Mesothelial cell of epicardium (in vitro differentiated cells): ENCODE measurements at regions not wholly inside any gene's neighbourhood (a gene's known extent, or its start where the extent isn't known, plus 50 kb on each side); places are given as distances from the start of the nearest gene placed in this dataset.

Experiments
- DNase-seq, 2 experiments: peaks; one replicate each; pipeline ENCODE4 v3.0.0; 2021; ENCODE audit warnings: low spot score in 2 of 2; ENCODE audit not compliant: unreplicated experiment in 2 of 2
- H3K27ac Mint-ChIP-seq: 2 replicates; pipeline ENCODE4 v1.8.0; 2021; ENCODE audit warnings: mixed read lengths
- H3K27me3 Mint-ChIP-seq: 2 replicates; pipeline ENCODE4 v1.8.0; 2021; ENCODE audit warnings: low read depth, mixed read lengths
- H3K36me3 Mint-ChIP-seq: 2 replicates; pipeline ENCODE4 v1.8.0; 2021; ENCODE audit warnings: mixed read lengths
- H3K4me1 Mint-ChIP-seq: 2 replicates; pipeline ENCODE4 v1.8.0; 2021; ENCODE audit warnings: mixed read lengths
- H3K4me3 Mint-ChIP-seq: 2 replicates; pipeline ENCODE4 v1.8.0; 2021; ENCODE audit warnings: mild to moderate bottlenecking, moderate library complexity, mixed read lengths
- H3K9me3 Mint-ChIP-seq: 2 replicates; pipeline ENCODE4 v1.8.0; 2021; ENCODE audit warnings: mixed read lengths
- TF ChIP-seq, protein P1 (sequence below): fragments of 200-600 bp; sonication (generic); IDR thresholded peaks from one replicate; pipeline ENCODE4 v1.5.0; 2021; ENCODE audit warnings: antibody characterized with exemption; ENCODE audit not compliant: unreplicated experiment

DNA sequence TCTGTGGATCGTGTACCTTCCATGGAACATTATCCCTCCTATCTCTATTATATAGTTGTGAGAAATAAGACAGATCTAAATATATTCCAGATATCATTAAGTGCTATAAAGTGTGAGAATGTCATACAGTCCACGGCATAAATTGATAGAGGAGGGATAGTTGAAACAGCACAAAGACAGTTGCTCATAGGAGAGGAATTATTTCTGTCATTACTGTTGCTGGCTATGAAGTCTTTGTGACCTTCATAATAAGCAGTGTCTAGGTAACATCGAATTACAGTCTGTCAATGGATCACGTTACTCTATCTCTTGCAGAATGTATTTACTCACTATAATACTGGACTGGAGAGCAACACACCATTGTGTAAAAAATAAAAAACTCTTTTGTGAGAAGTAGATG, 671.5 kb upstream of the PCDH20 start:
- H3K27ac Mint-ChIP-seq = no peak overlapping the region
- no peaks in the 10 kb centered on the region for H3K27me3 Mint-ChIP-seq
- H3K9me3 Mint-ChIP-seq = no peaks in the 10 kb centered on the region
- no peak overlapping the region for H3K4me3 Mint-ChIP-seq
- TF ChIP-seq, protein P1, sequence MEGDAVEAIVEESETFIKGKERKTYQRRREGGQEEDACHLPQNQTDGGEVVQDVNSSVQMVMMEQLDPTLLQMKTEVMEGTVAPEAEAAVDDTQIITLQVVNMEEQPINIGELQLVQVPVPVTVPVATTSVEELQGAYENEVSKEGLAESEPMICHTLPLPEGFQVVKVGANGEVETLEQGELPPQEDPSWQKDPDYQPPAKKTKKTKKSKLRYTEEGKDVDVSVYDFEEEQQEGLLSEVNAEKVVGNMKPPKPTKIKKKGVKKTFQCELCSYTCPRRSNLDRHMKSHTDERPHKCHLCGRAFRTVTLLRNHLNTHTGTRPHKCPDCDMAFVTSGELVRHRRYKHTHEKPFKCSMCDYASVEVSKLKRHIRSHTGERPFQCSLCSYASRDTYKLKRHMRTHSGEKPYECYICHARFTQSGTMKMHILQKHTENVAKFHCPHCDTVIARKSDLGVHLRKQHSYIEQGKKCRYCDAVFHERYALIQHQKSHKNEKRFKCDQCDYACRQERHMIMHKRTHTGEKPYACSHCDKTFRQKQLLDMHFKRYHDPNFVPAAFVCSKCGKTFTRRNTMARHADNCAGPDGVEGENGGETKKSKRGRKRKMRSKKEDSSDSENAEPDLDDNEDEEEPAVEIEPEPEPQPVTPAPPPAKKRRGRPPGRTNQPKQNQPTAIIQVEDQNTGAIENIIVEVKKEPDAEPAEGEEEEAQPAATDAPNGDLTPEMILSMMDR = no peak
- H3K4me1 Mint-ChIP-seq = peaks cover 2% of the 10 kb centered on the region
- no peak for DNase-seq
- H3K36me3 Mint-ChIP-seq = no peaks in the 10 kb centered on the region

DNA sequence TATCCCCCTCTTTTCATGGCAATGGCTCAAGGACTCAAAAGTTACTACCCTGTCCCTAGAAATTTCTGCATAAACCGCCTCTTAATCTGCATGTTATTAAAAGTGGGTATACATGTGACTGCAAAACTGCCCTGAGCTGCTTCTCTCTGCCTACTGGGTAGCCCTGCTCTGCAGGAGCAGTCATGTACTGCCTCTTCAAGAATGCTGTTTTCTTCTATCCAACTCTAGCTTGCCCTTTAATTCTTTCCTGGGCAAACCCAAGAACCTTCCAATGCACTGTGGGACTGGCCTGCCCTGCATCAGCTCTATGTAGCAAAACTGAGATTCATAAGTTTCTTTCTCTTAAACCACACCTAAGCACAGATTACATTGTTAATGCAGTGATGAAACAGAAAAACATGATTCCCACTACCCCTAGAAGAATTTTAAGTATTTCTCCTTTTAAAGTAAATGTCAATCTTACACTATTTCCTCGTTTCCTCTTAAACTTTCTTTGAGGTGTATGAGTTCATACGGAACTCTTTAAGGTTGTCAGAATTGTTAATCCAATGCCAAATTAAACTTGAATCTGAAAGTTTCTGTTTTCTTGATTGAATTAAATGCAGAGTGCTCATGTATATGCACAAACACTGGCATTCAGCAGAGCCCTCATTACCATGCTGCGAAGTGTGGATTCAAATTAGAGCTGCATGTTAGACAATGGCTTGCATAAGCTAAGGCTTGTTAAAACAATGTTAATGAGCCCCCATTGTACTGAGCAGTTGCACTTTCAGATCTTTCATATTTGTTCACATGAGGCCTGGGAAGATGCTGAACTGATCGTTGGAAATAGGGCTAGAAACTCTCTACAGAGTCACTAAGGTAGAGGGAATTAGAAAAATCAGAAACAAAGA, 669.9 kb upstream of the PCDH20 start:
- DNase-seq = no peak
- H3K36me3 Mint-ChIP-seq = no peaks in the 10 kb centered on the region
- TF ChIP-seq, protein P1 = no peak
- no peak overlapping the region for H3K27ac Mint-ChIP-seq
- H3K27me3 Mint-ChIP-seq = no peaks in the 10 kb centered on the region
- no peak overlapping the region for H3K4me3 Mint-ChIP-seq
- no peaks in the 10 kb centered on the region for H3K9me3 Mint-ChIP-seq
- H3K4me1 Mint-ChIP-seq = peaks cover 2% of the 10 kb centered on the region

- no peaks in the 10 kb centered on the region for H3K9me3 Mint-ChIP-seq
- no peak overlapping the region for H3K27ac Mint-ChIP-seq
- peaks cover 2% of the 10 kb centered on the region for H3K4me1 Mint-ChIP-seq
- H3K27me3 Mint-ChIP-seq = no peaks in the 10 kb centered on the region
- TF ChIP-seq, protein P1 = no peak
- H3K36me3 Mint-ChIP-seq = no peaks in the 10 kb centered on the region
- no peak for DNase-seq
- H3K4me3 Mint-ChIP-seq = no peak overlapping the region
Measured at GRCh38 chr13:62084728-62085127, 669.1 kb upstream of the PCDH20 start.

GRCh38 chr13:62067821-62068220, 652.2 kb upstream of the PCDH20 start:
- peaks cover 4% of the 10 kb centered on the region for H3K4me1 Mint-ChIP-seq
- H3K27me3 Mint-ChIP-seq = no peaks in the 10 kb centered on the region
- H3K27ac Mint-ChIP-seq = no peak overlapping the region
- TF ChIP-seq, protein P1 = no peak
- no peak for DNase-seq
- no peak overlapping the region for H3K4me3 Mint-ChIP-seq
- no peaks in the 10 kb centered on the region for H3K36me3 Mint-ChIP-seq
- H3K9me3 Mint-ChIP-seq = peaks cover 6% of the 10 kb centered on the region

DNA sequence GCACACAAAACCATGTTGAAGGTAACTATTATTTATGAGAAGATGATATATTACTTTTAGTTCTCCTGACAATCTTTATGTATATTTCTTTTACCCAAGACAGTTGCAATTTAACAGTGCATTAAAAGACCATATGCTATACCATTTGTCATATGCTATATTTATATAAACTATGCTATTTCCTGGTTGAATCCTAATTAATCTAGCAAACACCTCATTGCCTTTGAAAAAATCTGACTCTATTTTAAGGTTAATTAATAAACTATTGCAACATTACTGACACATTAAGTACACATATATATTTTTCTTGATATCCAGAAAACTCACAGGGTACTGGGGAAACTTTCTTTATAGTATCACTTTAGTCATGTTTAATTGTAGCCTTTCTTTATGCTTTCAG, 649.4 kb upstream of the PCDH20 start:
- no peaks in the 10 kb centered on the region for H3K36me3 Mint-ChIP-seq
- H3K9me3 Mint-ChIP-seq = peaks cover 6% of the 10 kb centered on the region
- DNase-seq = no peak
- no peak overlapping the region for H3K27ac Mint-ChIP-seq
- no peak overlapping the region for H3K4me3 Mint-ChIP-seq
- TF ChIP-seq, protein P1 = no peak
- H3K4me1 Mint-ChIP-seq = peaks cover 4% of the 10 kb centered on the region
- H3K27me3 Mint-ChIP-seq = no peaks in the 10 kb centered on the region
